T follicular helper cell (primary cell): ENCODE measurements at regions not wholly inside any gene's neighbourhood (a gene's known extent, or its start where the extent isn't known, plus 50 kb on each side); places are given as distances from the start of the nearest gene placed in this dataset.

Experiments
- DNase-seq: peaks from one replicate; pipeline ENCODE4 v3.0.0-alpha.2; 2020; ENCODE audit warnings: low read depth

GRCh38 chr3:28816017-28816416 is 464.9 kb upstream of the RBMS3 start:
- DNase-seq = no peak

GRCh38 chr3:28824316-28824715 is 456.6 kb upstream of the RBMS3 start:
- DNase-seq = no peak

- no peak for DNase-seq
Measured at GRCh38 chr3:28826840-28827239, 454.0 kb upstream of the RBMS3 start.

- DNase-seq = no peak
Measured at GRCh38 chr3:28835249-28835648, 445.6 kb upstream of the RBMS3 start.

- no peak for DNase-seq
Measured at GRCh38 chr3:28835751-28836150, 445.1 kb upstream of the RBMS3 start.

- no peak for DNase-seq
Measured at GRCh38 chr3:28836199-28836598, 444.7 kb upstream of the RBMS3 start.

GRCh38 chr3:28840976-28841376 is 439.9 kb upstream of the RBMS3 start:
- no peak for DNase-seq

GRCh38 chr3:28841441-28841840 is 439.4 kb upstream of the RBMS3 start:
- DNase-seq = no peak

GRCh38 chr3:28844298-28845005 is 436.4 kb upstream of the RBMS3 start:
- DNase-seq = no peak

- no peak for DNase-seq
Measured at GRCh38 chr3:28845006-28845324, 435.9 kb upstream of the RBMS3 start.

- no peak for DNase-seq
Measured at GRCh38 chr3:28846971-28847478, 433.8 kb upstream of the RBMS3 start.

- no peak for DNase-seq
Measured at GRCh38 chr3:28847736-28848135, 433.1 kb upstream of the RBMS3 start.

GRCh38 chr3:28850186-28850585 is 430.7 kb upstream of the RBMS3 start:
- DNase-seq = no peak

- no peak for DNase-seq
Measured at GRCh38 chr3:28853830-28854229, 427.0 kb upstream of the RBMS3 start.

GRCh38 chr3:28856796-28857195 is 424.1 kb upstream of the RBMS3 start:
- DNase-seq = no peak

- no peak for DNase-seq
Measured at GRCh38 chr3:28859897-28860296, 421.0 kb upstream of the RBMS3 start.

GRCh38 chr3:28860307-28860706 is 420.6 kb upstream of the RBMS3 start:
- no peak for DNase-seq

- no peak for DNase-seq
Measured at GRCh38 chr3:28863186-28863585, 417.7 kb upstream of the RBMS3 start.

GRCh38 chr3:28867836-28868235 is 413.0 kb upstream of the RBMS3 start:
- DNase-seq = no peak

- DNase-seq = no peak
Measured at GRCh38 chr3:28868897-28869296, 412.0 kb upstream of the RBMS3 start.

GRCh38 chr3:28877912-28878311 is 403.0 kb upstream of the RBMS3 start:
- DNase-seq = no peak

GRCh38 chr3:28890373-28890772 is 390.5 kb upstream of the RBMS3 start:
- DNase-seq = no peak

GRCh38 chr3:28891485-28891884 is 389.4 kb upstream of the RBMS3 start:
- DNase-seq = no peak

- DNase-seq = no peak
Measured at GRCh38 chr3:28900301-28900700, 380.6 kb upstream of the RBMS3 start.
